NCI-H2029 (cell line): ENCODE measurements at regions not wholly inside any gene's neighbourhood (a gene's known extent, or its start where the extent isn't known, plus 50 kb on each side); places are given as distances from the start of the nearest gene placed in this dataset.

Experiments
- DNase-seq: peaks from one replicate; lab custom pipeline; 2025; lab: John Stamatoyannopoulos, UW

GRCh38 chr16:35258381-35258780 is 1799.0 kb downstream of the TP53TG3F start:
- no peak for DNase-seq

GRCh38 chr16:35295856-35296255 is 1836.4 kb downstream of the TP53TG3F start:
- DNase-seq, result no peak

GRCh38 chr16:35296962-35297653 is 1837.7 kb downstream of the TP53TG3F start:
- peak; percentile 70 for DNase-seq

GRCh38 chr16:35298460-35299243 is 1839.2 kb downstream of the TP53TG3F start:
- peak; percentile 24 for DNase-seq

- no peak for DNase-seq
Measured at GRCh38 chr16:35302859-35303258, 1843.4 kb downstream of the TP53TG3F start.

- no peak for DNase-seq
Measured at GRCh38 chr16:35305476-35305875, 1846.1 kb downstream of the TP53TG3F start.

GRCh38 chr16:35306915-35307314 is 1847.5 kb downstream of the TP53TG3F start:
- DNase-seq, result peak; percentile 86

GRCh38 chr16:35308674-35309073 is 1849.3 kb downstream of the TP53TG3F start:
- no peak for DNase-seq

GRCh38 chr16:35310999-35311398 is 1851.6 kb downstream of the TP53TG3F start:
- DNase-seq, result no peak

GRCh38 chr16:35311475-35311874 is 1852.1 kb downstream of the TP53TG3F start:
- DNase-seq, result no peak

GRCh38 chr16:35314298-35314697 is 1854.9 kb downstream of the TP53TG3F start:
- DNase-seq, result no peak

- no peak for DNase-seq
Measured at GRCh38 chr16:35319536-35320192, 1860.3 kb downstream of the TP53TG3F start.

- no peak for DNase-seq
Measured at GRCh38 chr16:35325936-35326335, 1866.5 kb downstream of the TP53TG3F start.

GRCh38 chr16:35339337-35339736 is 1879.9 kb downstream of the TP53TG3F start:
- DNase-seq, result no peak

GRCh38 chr16:35342012-35342411 is 1882.6 kb downstream of the TP53TG3F start:
- DNase-seq, result no peak

- DNase-seq, result no peak
Measured at GRCh38 chr16:35344012-35344762, 1884.8 kb downstream of the TP53TG3F start.

- no peak for DNase-seq
Measured at GRCh38 chr16:35352431-35352830, 1893.0 kb downstream of the TP53TG3F start.

- DNase-seq, result no peak
Measured at GRCh38 chr16:35363510-35363909, 1904.1 kb downstream of the TP53TG3F start.

- no peak for DNase-seq
Measured at GRCh38 chr16:35364263-35364662, 1904.9 kb downstream of the TP53TG3F start.

GRCh38 chr16:35365675-35366074 is 1906.3 kb downstream of the TP53TG3F start:
- DNase-seq, result no peak

GRCh38 chr16:35370617-35371016 is 1911.2 kb downstream of the TP53TG3F start:
- DNase-seq, result no peak

GRCh38 chr16:35377142-35377541 is 1917.7 kb downstream of the TP53TG3F start:
- no peak for DNase-seq
